H9 (cell line): ENCODE measurements at regions not wholly inside any gene's neighbourhood (a gene's known extent, or its start where the extent isn't known, plus 50 kb on each side); places are given as distances from the start of the nearest gene placed in this dataset.

ENCODE experiments used
- DNase-seq: peaks from one replicate; pipeline ENCODE4 v3.0.0-alpha.2; 2017
- H2AFZ ChIP-seq: one replicate; pipeline ENCODE4 v1.6.1; 2013; ENCODE audit warnings: mild to moderate bottlenecking, low read length, control low read depth, moderate library complexity
- H2AK5ac ChIP-seq: 2 replicates; pipeline ENCODE4 v1.6.1; 2013; ENCODE audit warnings: low read length, control low read depth, mixed read lengths; ENCODE audit not compliant: insufficient read length
- H2BK120ac ChIP-seq: one replicate; pipeline ENCODE4 v1.6.1; 2013; ENCODE audit warnings: low read depth, mild to moderate bottlenecking, low read length, control low read depth, inconsistent platforms; ENCODE audit not compliant: poor library complexity, severe bottlenecking
- H2BK12ac ChIP-seq: 2 replicates; pipeline ENCODE4 v1.6.1; 2013; ENCODE audit warnings: low read length, control low read depth, mixed read lengths, low read depth; ENCODE audit not compliant: insufficient read length
- H2BK15ac ChIP-seq: 2 replicates; pipeline ENCODE4 v1.6.1; 2013; ENCODE audit warnings: low read depth, low read length, control low read depth
- H2BK20ac ChIP-seq: one replicate; pipeline ENCODE4 v1.6.1; 2013; ENCODE audit warnings: low read depth, mild to moderate bottlenecking, low read length, control low read depth, inconsistent platforms; ENCODE audit not compliant: poor library complexity, severe bottlenecking
- H2BK5ac ChIP-seq: 2 replicates; pipeline ENCODE4 v1.6.1; 2013; ENCODE audit warnings: low read length, control low read depth, mixed read lengths; ENCODE audit not compliant: insufficient read length
- H3K14ac ChIP-seq: 2 replicates; pipeline ENCODE4 v1.6.1; 2013; ENCODE audit warnings: low read length, control low read depth; ENCODE audit not compliant: insufficient read depth
- H3K18ac ChIP-seq: 2 replicates; pipeline ENCODE4 v1.6.1; 2013; ENCODE audit warnings: low read depth, mild to moderate bottlenecking, mixed read lengths, low read length, control low read depth; ENCODE audit not compliant: insufficient read length
- H3K23ac ChIP-seq: 2 replicates; pipeline ENCODE4 v1.6.1; 2013; ENCODE audit warnings: low read length, control low read depth, mixed read lengths, low read depth; ENCODE audit not compliant: insufficient read length
- H3K23me2 ChIP-seq: 2 replicates; pipeline ENCODE4 v1.6.1; 2013; ENCODE audit warnings: low read depth, mild to moderate bottlenecking, mixed read lengths, low read length, control low read depth; ENCODE audit not compliant: insufficient read length, poor library complexity, severe bottlenecking
- H3K27ac ChIP-seq: 2 replicates; pipeline ENCODE4 v1.5.1; 2013; ENCODE audit warnings: low read length, control low read depth, mixed read lengths, low read depth; ENCODE audit not compliant: insufficient read length
- H3K27me3 ChIP-seq: 2 replicates; pipeline ENCODE4 v1.6.1; 2013; ENCODE audit warnings: low read length, control low read depth, inconsistent platforms; ENCODE audit not compliant: insufficient read depth
- H3K4ac ChIP-seq: 2 replicates; pipeline ENCODE4 v1.6.1; 2013; ENCODE audit warnings: low read depth, mild to moderate bottlenecking, control low read depth, inconsistent platforms, low read length, moderate library complexity
- H3K4me1 ChIP-seq: 2 replicates; pipeline ENCODE4 v1.6.1; 2013; ENCODE audit warnings: low read length, control low read depth, inconsistent platforms; ENCODE audit not compliant: insufficient read depth
- H3K4me2 ChIP-seq: 2 replicates; pipeline ENCODE4 v1.6.1; 2013; ENCODE audit warnings: low read length, control low read depth, mixed read lengths; ENCODE audit not compliant: insufficient read length, insufficient read depth
- H3K56ac ChIP-seq: 2 replicates; pipeline ENCODE4 v1.6.1; 2013; ENCODE audit warnings: low read depth, mild to moderate bottlenecking, mixed read lengths, low read length, control low read depth; ENCODE audit not compliant: insufficient read length
- H3K79me1 ChIP-seq: 2 replicates; pipeline ENCODE4 v1.6.1; 2013; ENCODE audit warnings: low read depth, mild to moderate bottlenecking, moderate library complexity, low read length, control low read depth, inconsistent platforms; ENCODE audit not compliant: insufficient read depth, poor library complexity, severe bottlenecking
- H3K79me2 ChIP-seq: 2 replicates; pipeline ENCODE4 v1.6.1; 2013; ENCODE audit warnings: low read length, control low read depth, inconsistent platforms; ENCODE audit not compliant: insufficient read depth
- H3K9ac ChIP-seq: 2 replicates; pipeline ENCODE4 v1.6.1; 2013; ENCODE audit warnings: low read length, control low read depth, mixed read lengths; ENCODE audit not compliant: insufficient read length; ENCODE audit errors: extremely low read depth
- H3K9me3 ChIP-seq: one replicate; pipeline ENCODE4 v1.6.1; 2013; ENCODE audit warnings: low read depth, low read length, inconsistent platforms; ENCODE audit not compliant: control insufficient read depth
- H3T11ph ChIP-seq: one replicate; pipeline ENCODE4 v1.6.1; 2013; ENCODE audit warnings: mild to moderate bottlenecking, low read length, control low read depth, inconsistent platforms
- H4K20me1 ChIP-seq: one replicate; pipeline ENCODE4 v1.6.1; 2013; ENCODE audit not compliant: control insufficient read depth, insufficient read length, insufficient read depth
- H4K5ac ChIP-seq: 2 replicates; pipeline ENCODE4 v1.6.1; 2013; ENCODE audit warnings: low read depth, mild to moderate bottlenecking, mixed read lengths, low read length, control low read depth; ENCODE audit not compliant: insufficient read length
- H4K8ac ChIP-seq: replicated peaks from 2 replicates; pipeline ENCODE4 v1.6.1; 2013; ENCODE audit warnings: low read length, control low read depth, mixed read lengths, low read depth; ENCODE audit not compliant: insufficient read length
- H4K91ac ChIP-seq: 2 replicates; pipeline ENCODE4 v1.6.1; 2013; ENCODE audit warnings: low read depth, mild to moderate bottlenecking, moderate library complexity, mixed read lengths, low read length, control low read depth; ENCODE audit not compliant: insufficient read length
- H3K27ac Mint-ChIP-seq, 3 experiments: 2 replicates in 2 of 3; 3 replicates in 1 of 3; pipeline ENCODE4 v1.8.0; 2020 to 2021; ENCODE audit warnings: mixed read lengths in 3 of 3, mild to moderate bottlenecking in 1 of 3, moderate library complexity in 1 of 3
- H3K27me3 Mint-ChIP-seq: 2 replicates; pipeline ENCODE4 v1.8.0; 2021; ENCODE audit warnings: low read depth, mild to moderate bottlenecking, moderate library complexity, mixed read lengths
- H3K36me3 Mint-ChIP-seq, 3 experiments: 2 replicates in 2 of 3; 3 replicates in 1 of 3; pipeline ENCODE4 v1.8.0; 2020 to 2021; ENCODE audit warnings: low read depth in 3 of 3, mixed read lengths in 3 of 3; ENCODE audit not compliant: insufficient read depth in 1 of 3
- H3K4me1 Mint-ChIP-seq, 2 experiments: 2 replicates each; pipeline ENCODE4 v1.8.0; 2020; ENCODE audit warnings: mixed read lengths in 2 of 2
- H3K4me3 Mint-ChIP-seq, 2 experiments: 2 replicates in 1 of 2; 3 replicates in 1 of 2; pipeline ENCODE4 v1.8.0; 2020 to 2021; ENCODE audit warnings: mild to moderate bottlenecking in 2 of 2, mixed read lengths in 2 of 2, moderate library complexity in 1 of 2
- H3K9me3 Mint-ChIP-seq, 2 experiments: 2 replicates in 1 of 2; 3 replicates in 1 of 2; pipeline ENCODE4 v1.8.0; 2020; ENCODE audit warnings: mild to moderate bottlenecking in 2 of 2, mixed read lengths in 2 of 2, moderate library complexity in 1 of 2
- CTCF ChIP-seq: fragments of 200-600 bp; sonication (generic); conservative IDR thresholded peaks from 3 replicates; pipeline ENCODE4 v1.8.0; 2021; ENCODE audit warnings: antibody characterized with exemption, mild to moderate bottlenecking
- WGBS: extraction: QIAGEN DNeasy Blood & Tissue Kit; methylation state at CpG from one replicate; pipeline ENCODE4 v1.1.7; 2013; ENCODE audit warnings: missing lambda C conversion rate, low lambda C conversion rate, mixed read lengths; ENCODE audit not compliant: insufficient read length; ENCODE audit errors: extremely low coverage; 5-methylcytosine and 5-hydroxymethylcytosine counted together

DNA sequence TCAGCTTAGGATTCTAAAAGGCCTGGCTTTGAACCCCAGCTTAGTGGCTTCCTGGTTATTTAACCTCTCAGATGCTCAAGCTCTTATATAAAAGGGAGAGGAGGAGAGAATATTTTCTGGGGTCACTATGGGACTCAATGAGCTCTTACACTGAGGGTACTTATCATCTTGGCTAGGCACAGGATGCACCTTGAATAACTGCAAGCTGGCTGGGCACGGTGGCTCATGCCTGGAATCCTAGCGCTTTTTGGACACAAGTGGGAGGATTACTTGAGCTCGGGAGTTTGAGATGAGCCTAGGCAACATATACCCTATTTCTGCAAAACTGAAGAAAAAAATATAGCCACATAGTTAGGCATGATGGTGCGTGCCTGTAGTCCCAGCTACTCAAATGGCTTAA, 665.3 kb upstream of the RBFOX1 start:
- no peak overlapping the region for H3K4me3 Mint-ChIP-seq
- no peaks in the 10 kb centered on the region for H3K79me1 ChIP-seq
- H3K27me3 ChIP-seq, result no peaks in the 10 kb centered on the region
- no peaks in the 10 kb centered on the region for H3K23me2 ChIP-seq
- no peak overlapping the region for H3K14ac ChIP-seq
- no peak overlapping the region for H3K56ac ChIP-seq
- no peak overlapping the region for H3K27ac ChIP-seq
- H3T11ph ChIP-seq, result no peak overlapping the region
- no peaks in the 10 kb centered on the region for H3K36me3 Mint-ChIP-seq
- peaks cover 14 to 19% of the 10 kb centered on the region in 2 experiments for H3K4me1 Mint-ChIP-seq
- H3K9me3 ChIP-seq, result no peaks in the 10 kb centered on the region
- H2BK15ac ChIP-seq, result no peak overlapping the region
- no peak overlapping the region for H4K91ac ChIP-seq
- no peak overlapping the region for H2BK5ac ChIP-seq
- peaks cover 8% of the 10 kb centered on the region for H3K27me3 Mint-ChIP-seq
- H4K5ac ChIP-seq, result no peak overlapping the region
- H2BK120ac ChIP-seq, result no peak overlapping the region
- no peak overlapping the region for H2BK20ac ChIP-seq
- H4K8ac ChIP-seq, result no peak overlapping the region
- no peak overlapping the region for H2BK12ac ChIP-seq
- no peak overlapping the region for H3K4ac ChIP-seq
- WGBS, result no CpG with 5 or more reads among the region's 4 CpGs
- H3K9ac ChIP-seq, result no peak overlapping the region
- H3K23ac ChIP-seq, result no peak overlapping the region
- no peak overlapping the region for H2AK5ac ChIP-seq
- H3K4me1 ChIP-seq, result peaks cover 9% of the 10 kb centered on the region; the same call in 1 of the 2 replicates
- H3K27ac Mint-ChIP-seq, result no peak overlapping the region
- H4K20me1 ChIP-seq, result no peaks in the 10 kb centered on the region
- H3K4me2 ChIP-seq, result no peak overlapping the region
- no peak for TF ChIP-seq CTCF
- no peaks in the 10 kb centered on the region for H3K79me2 ChIP-seq
- no peak overlapping the region for H2AFZ ChIP-seq
- DNase-seq, result no peak
- no peak overlapping the region for H3K18ac ChIP-seq
- no peaks in the 10 kb centered on the region for H3K9me3 Mint-ChIP-seq
